ENCODE measurements at regions not wholly inside any gene's neighbourhood (a gene's known extent, or its start where the extent isn't known, plus 50 kb on each side); places are given as distances from the start of the nearest gene placed in this dataset.

- H3K4me3 ChIP-seq (ENCODE audit: low read length) = no peak overlapping the region
- TF ChIP-seq CTCF (conservative IDR thresholded peaks at IDR 0.05; ENCODE audit: low read length) = no peak
- DNase-seq (ENCODE audit: low read depth) = no peak
These were observed 420.1 kb upstream of the MCTP2 start for GRCh38 chr15:93811305-93811704.

- TF ChIP-seq CTCF (conservative IDR thresholded peaks at IDR 0.05; ENCODE audit: low read length) = no peak
- DNase-seq (ENCODE audit: low read depth) = no peak
- no peak overlapping the region for H3K4me3 ChIP-seq (ENCODE audit: low read length)
These were observed 421.8 kb upstream of the MCTP2 start for GRCh38 chr15:93809516-93809915.

- peak; percentile 7 for DNase-seq (ENCODE audit: low read depth)
- no peak overlapping the region for H3K4me3 ChIP-seq (ENCODE audit: low read length)
- no peak for TF ChIP-seq CTCF (conservative IDR thresholded peaks at IDR 0.05; ENCODE audit: low read length)
These were observed 427.8 kb upstream of the MCTP2 start for GRCh38 chr15:93803421-93804152.

GRCh38 chr15:93801206-93801605, 430.2 kb upstream of the MCTP2 start:
- no peak for TF ChIP-seq CTCF (conservative IDR thresholded peaks at IDR 0.05; ENCODE audit: low read length)
- DNase-seq (ENCODE audit: low read depth) = no peak
- no peak overlapping the region for H3K4me3 ChIP-seq (ENCODE audit: low read length)

- no peak for DNase-seq (ENCODE audit: low read depth)
- no peak for TF ChIP-seq CTCF (conservative IDR thresholded peaks at IDR 0.05; ENCODE audit: low read length)
- no peak overlapping the region for H3K4me3 ChIP-seq (ENCODE audit: low read length)
These were observed 430.6 kb upstream of the MCTP2 start for GRCh38 chr15:93800805-93801204.

GRCh38 chr15:93789441-93789840, 441.9 kb upstream of the MCTP2 start:
- TF ChIP-seq CTCF (conservative IDR thresholded peaks at IDR 0.05; ENCODE audit: low read length) = no peak
- H3K4me3 ChIP-seq (ENCODE audit: low read length) = no peak overlapping the region
- no peak for DNase-seq (ENCODE audit: low read depth)

GRCh38 chr15:93780073-93780472, 451.3 kb upstream of the MCTP2 start:
- no peak overlapping the region for H3K4me3 ChIP-seq (ENCODE audit: low read length)
- no peak for TF ChIP-seq CTCF (conservative IDR thresholded peaks at IDR 0.05; ENCODE audit: low read length)
- DNase-seq (ENCODE audit: low read depth) = no peak
